ENCODE measurements at regions not wholly inside any gene's neighbourhood (a gene's known extent, or its start where the extent isn't known, plus 50 kb on each side); places are given as distances from the start of the nearest gene placed in this dataset.

GRCh38 chr10:36277459-36277858 is 635.4 kb upstream of the FZD8 start:
- no peak overlapping the region for H3K27ac Mint-ChIP-seq (ENCODE audit: unreplicated experiment)
- no peaks in the 10 kb centered on the region for H3K4me1 Mint-ChIP-seq
- no peak for DNase-seq (ENCODE audit: low read depth, low spot score)
- H3K9me3 Mint-ChIP-seq: peaks cover 2% of the 10 kb centered on the region
- no peak for TF ChIP-seq CTCF (conservative IDR thresholded peaks at IDR 0.05)
- H3K27me3 Mint-ChIP-seq (ENCODE audit: low read depth): no peaks in the 10 kb centered on the region
- H3K36me3 Mint-ChIP-seq (ENCODE audit: low read depth): no peaks in the 10 kb centered on the region
- H3K4me3 Mint-ChIP-seq: no peak overlapping the region

- no peak for TF ChIP-seq CTCF (conservative IDR thresholded peaks at IDR 0.05)
- H3K27me3 Mint-ChIP-seq (ENCODE audit: low read depth): peaks cover 4% of the 10 kb centered on the region
- no peak overlapping the region for H3K27ac Mint-ChIP-seq (ENCODE audit: unreplicated experiment)
- no peak for DNase-seq (ENCODE audit: low read depth, low spot score)
- H3K9me3 Mint-ChIP-seq: peaks cover 2% of the 10 kb centered on the region
- no peaks in the 10 kb centered on the region for H3K4me1 Mint-ChIP-seq
- no peak overlapping the region for H3K4me3 Mint-ChIP-seq
- no peaks in the 10 kb centered on the region for H3K36me3 Mint-ChIP-seq (ENCODE audit: low read depth)
Measured at GRCh38 chr10:36271627-36272340, 629.7 kb upstream of the FZD8 start.

- Mint-ChIP-seq H3K4me3 (no peak overlapping the region), H3K36me3 (ENCODE audit: low read depth) (no peaks in the 10 kb centered on the region), H3K9me3 (peaks cover under 1% of the 10 kb centered on the region), H3K27ac (ENCODE audit: unreplicated experiment) (no peak overlapping the region), H3K4me1 (no peaks in the 10 kb centered on the region), H3K27me3 (ENCODE audit: low read depth) (peaks cover 4% of the 10 kb centered on the region)
- DNase-seq (ENCODE audit: low read depth, low spot score): no peak
- TF ChIP-seq CTCF (conservative IDR thresholded peaks at IDR 0.05): no peak
Measured at GRCh38 chr10:36269222-36269621, 627.1 kb upstream of the FZD8 start.

GRCh38 chr10:36266923-36267322 is 624.8 kb upstream of the FZD8 start:
- no peaks in the 10 kb centered on the region for H3K9me3 Mint-ChIP-seq
- no peaks in the 10 kb centered on the region for H3K36me3 Mint-ChIP-seq (ENCODE audit: low read depth)
- peaks cover 4% of the 10 kb centered on the region for H3K27me3 Mint-ChIP-seq (ENCODE audit: low read depth)
- no peak overlapping the region for H3K4me3 Mint-ChIP-seq
- H3K4me1 Mint-ChIP-seq: no peaks in the 10 kb centered on the region
- H3K27ac Mint-ChIP-seq (ENCODE audit: unreplicated experiment): no peak overlapping the region
- no peak for DNase-seq (ENCODE audit: low read depth, low spot score)
- no peak for TF ChIP-seq CTCF (conservative IDR thresholded peaks at IDR 0.05)

- no peak for TF ChIP-seq CTCF (conservative IDR thresholded peaks at IDR 0.05)
Measured at GRCh38 chr10:36265741-36266140, 623.6 kb upstream of the FZD8 start.

More at GRCh38 chr10:36265741-36266140, 623.6 kb upstream of the FZD8 start:
- Mint-ChIP-seq H3K4me1 (no peaks in the 10 kb centered on the region), H3K4me3 (no peak overlapping the region), H3K27me3 (ENCODE audit: low read depth) (peaks cover 4% of the 10 kb centered on the region), H3K27ac (ENCODE audit: unreplicated experiment) (no peak overlapping the region), H3K9me3 (no peaks in the 10 kb centered on the region), H3K36me3 (ENCODE audit: low read depth) (no peaks in the 10 kb centered on the region)
- DNase-seq (ENCODE audit: low read depth, low spot score): no peak

Measured in neural crest cell (in vitro differentiated cells).